Tibial nerve (tissue), 4 donors: ENCODE measurements at regions not wholly inside any gene's neighbourhood (a gene's known extent, or its start where the extent isn't known, plus 50 kb on each side); places are given as distances from the start of the nearest gene placed in this dataset.

Experiments used
- DNase-seq, 2 donors: peaks; one replicate each; pipeline ENCODE4 v3.0.0-alpha.2; 2019; ENCODE audit warnings: low spot score in 2 of 2
- H3K27ac ChIP-seq, 4 donors: fragments of 200-600 bp; sonication (generic) in 3 of 4; one replicate each; pipeline ENCODE4 v1.5.1; 2017 to 2019; ENCODE audit warnings: mild to moderate bottlenecking in 1 of 4
- H3K27me3 ChIP-seq, 2 donors: fragments of 200-600 bp; sonication (generic) in 1 of 2; one replicate each; pipeline versions ENCODE4 v1.5.1 to v1.6.0; 2017 to 2019
- H3K36me3 ChIP-seq, 3 donors: fragments of 200-600 bp; sonication (generic); one replicate each; pipeline ENCODE4 v1.5.1; 2018 to 2019
- H3K4me1 ChIP-seq, 4 donors: fragments of 200-600 bp; sonication (generic) in 3 of 4; one replicate each; pipeline ENCODE4 v1.5.1; 2017 to 2019
- H3K4me3 ChIP-seq, 4 donors: fragments of 200-600 bp; sonication (generic) in 3 of 4; one replicate each; pipeline ENCODE4 v1.5.1; 2017 to 2019; ENCODE audit warnings: mild to moderate bottlenecking in 1 of 4, moderate library complexity in 1 of 4
- H3K9me3 ChIP-seq, 4 donors: fragments of 200-600 bp; sonication (generic) in 3 of 4; one replicate each; pipeline ENCODE4 v1.5.1; 2017 to 2019
- CTCF ChIP-seq, 5 experiments: fragments of 200-600 bp in 3 of 5; fragments of 450-650 bp in 2 of 5; sonication (generic) in 3 of 5; IDR thresholded peaks; one replicate each; pipeline ENCODE4 v1.5.1; 2016 to 2019; ENCODE audit warnings: antibody characterized with exemption in 5 of 5, mild to moderate bottlenecking in 3 of 5, moderate library complexity in 2 of 5
- EP300 ChIP-seq, 2 donors: sonication (generic); formaldehyde crosslinking; IDR thresholded peaks; one replicate each; pipeline ENCODE4 v1.6.1; 2017; ENCODE audit warnings: antibody characterized with exemption in 2 of 2, mild to moderate bottlenecking in 1 of 2
- POLR2A ChIP-seq, 2 donors: fragments of 450-650 bp; IDR thresholded peaks; one replicate each; pipeline ENCODE4 v1.6.1; 2017; ENCODE audit warnings: antibody characterized with exemption in 2 of 2, mild to moderate bottlenecking in 2 of 2, moderate library complexity in 2 of 2
- WGBS, 2 donors: methylation state at CpG; one replicate each; pipeline ENCODE4 v1.1.5; 2018; 5-methylcytosine and 5-hydroxymethylcytosine counted together

GRCh38 chr5:53418409-53418808 lies 62.0 kb upstream of the FST start:
- no peak for DNase-seq
- no peaks in the 10 kb centered on the region for H3K27me3 ChIP-seq
- no peak overlapping the region for H3K27ac ChIP-seq
- no peaks in the 10 kb centered on the region for H3K4me1 ChIP-seq
- H3K9me3 ChIP-seq = no peaks in the 10 kb centered on the region
- WGBS, 2 donors = 55 to 60% methylated on average over 4 of the region's 4 CpGs
- TF ChIP-seq EP300 (IDR thresholded peaks at IDR 0.05) (no peak), POLR2A (IDR thresholded peaks at IDR 0.05) (no peak), CTCF (IDR thresholded peaks at IDR 0.05) (no peak)
- no peak overlapping the region for H3K4me3 ChIP-seq
- H3K36me3 ChIP-seq = no peaks in the 10 kb centered on the region

GRCh38 chr5:53418826-53419658 lies 61.4 kb upstream of the FST start:
- H3K4me1 ChIP-seq = no peaks in the 10 kb centered on the region
- no peak overlapping the region for H3K4me3 ChIP-seq
- no peak for DNase-seq
- no peaks in the 10 kb centered on the region for H3K27me3 ChIP-seq
- TF ChIP-seq POLR2A (IDR thresholded peaks at IDR 0.05) (no peak), EP300 (IDR thresholded peaks at IDR 0.05) (peak in 1 of 2 donors; percentile 42), CTCF (IDR thresholded peaks at IDR 0.05) (no peak)
- WGBS, 2 donors = 73 to 86% methylated on average over 5 of the region's 5 CpGs
- H3K27ac ChIP-seq = no peak overlapping the region
- no peaks in the 10 kb centered on the region for H3K9me3 ChIP-seq
- H3K36me3 ChIP-seq = no peaks in the 10 kb centered on the region

- Histone ChIP-seq H3K27me3 (no peaks in the 10 kb centered on the region), H3K4me1 (peaks cover 0 to 5% (median 0%) of the 10 kb centered on the region in 4 donors), H3K36me3 (no peaks in the 10 kb centered on the region), H3K4me3 (no peak overlapping the region), H3K27ac (no peak overlapping the region), H3K9me3 (no peaks in the 10 kb centered on the region)
- TF ChIP-seq CTCF (IDR thresholded peaks at IDR 0.05) (no peak), POLR2A (IDR thresholded peaks at IDR 0.05) (no peak), EP300 (IDR thresholded peaks at IDR 0.05) (no peak)
- WGBS, 2 donors = 75 to 80% methylated on average over 3 of the region's 3 CpGs
- no peak for DNase-seq
Measured at GRCh38 chr5:53422539-53422938, 57.9 kb upstream of the FST start.

- H3K9me3 ChIP-seq = no peaks in the 10 kb centered on the region
- H3K36me3 ChIP-seq = no peaks in the 10 kb centered on the region
- no peak for DNase-seq
- no peak overlapping the region for H3K27ac ChIP-seq
- no peaks in the 10 kb centered on the region for H3K27me3 ChIP-seq
- peaks cover 0 to 5% (median 0%) of the 10 kb centered on the region in 4 donors for H3K4me1 ChIP-seq
- TF ChIP-seq CTCF (IDR thresholded peaks at IDR 0.05) (no peak), EP300 (IDR thresholded peaks at IDR 0.05) (no peak), POLR2A (IDR thresholded peaks at IDR 0.05) (no peak)
- H3K4me3 ChIP-seq = no peak overlapping the region
- 63 to 74% methylated on average over 1 of the region's 1 CpG for WGBS, 2 donors
Measured at GRCh38 chr5:53423724-53424123, 56.7 kb upstream of the FST start.
